ENCODE measurements at regions not wholly inside any gene's neighbourhood (a gene's known extent, or its start where the extent isn't known, plus 50 kb on each side); places are given as distances from the start of the nearest gene placed in this dataset.

DNA sequence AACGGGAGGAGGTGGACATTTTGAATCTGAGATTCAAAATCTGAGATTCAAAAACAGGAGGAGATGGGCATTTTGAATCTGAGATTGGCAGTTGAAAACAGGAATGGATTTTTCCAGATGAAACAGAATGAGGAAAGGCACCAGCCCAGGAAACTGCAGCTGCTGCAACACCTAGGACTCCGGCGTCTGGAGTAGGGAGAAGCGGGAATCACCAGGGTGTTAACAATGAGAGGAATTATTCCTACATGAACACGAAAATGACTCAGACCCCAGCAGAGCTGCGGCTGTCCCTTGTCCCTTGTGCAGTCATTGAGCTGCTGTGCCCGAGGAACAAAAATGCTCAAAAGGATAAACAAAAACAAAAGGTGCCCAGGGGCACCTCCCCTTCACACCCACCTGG is 59.9 kb upstream of the KAT6B start (continued):
- TF ChIP-seq, protein P1, sequence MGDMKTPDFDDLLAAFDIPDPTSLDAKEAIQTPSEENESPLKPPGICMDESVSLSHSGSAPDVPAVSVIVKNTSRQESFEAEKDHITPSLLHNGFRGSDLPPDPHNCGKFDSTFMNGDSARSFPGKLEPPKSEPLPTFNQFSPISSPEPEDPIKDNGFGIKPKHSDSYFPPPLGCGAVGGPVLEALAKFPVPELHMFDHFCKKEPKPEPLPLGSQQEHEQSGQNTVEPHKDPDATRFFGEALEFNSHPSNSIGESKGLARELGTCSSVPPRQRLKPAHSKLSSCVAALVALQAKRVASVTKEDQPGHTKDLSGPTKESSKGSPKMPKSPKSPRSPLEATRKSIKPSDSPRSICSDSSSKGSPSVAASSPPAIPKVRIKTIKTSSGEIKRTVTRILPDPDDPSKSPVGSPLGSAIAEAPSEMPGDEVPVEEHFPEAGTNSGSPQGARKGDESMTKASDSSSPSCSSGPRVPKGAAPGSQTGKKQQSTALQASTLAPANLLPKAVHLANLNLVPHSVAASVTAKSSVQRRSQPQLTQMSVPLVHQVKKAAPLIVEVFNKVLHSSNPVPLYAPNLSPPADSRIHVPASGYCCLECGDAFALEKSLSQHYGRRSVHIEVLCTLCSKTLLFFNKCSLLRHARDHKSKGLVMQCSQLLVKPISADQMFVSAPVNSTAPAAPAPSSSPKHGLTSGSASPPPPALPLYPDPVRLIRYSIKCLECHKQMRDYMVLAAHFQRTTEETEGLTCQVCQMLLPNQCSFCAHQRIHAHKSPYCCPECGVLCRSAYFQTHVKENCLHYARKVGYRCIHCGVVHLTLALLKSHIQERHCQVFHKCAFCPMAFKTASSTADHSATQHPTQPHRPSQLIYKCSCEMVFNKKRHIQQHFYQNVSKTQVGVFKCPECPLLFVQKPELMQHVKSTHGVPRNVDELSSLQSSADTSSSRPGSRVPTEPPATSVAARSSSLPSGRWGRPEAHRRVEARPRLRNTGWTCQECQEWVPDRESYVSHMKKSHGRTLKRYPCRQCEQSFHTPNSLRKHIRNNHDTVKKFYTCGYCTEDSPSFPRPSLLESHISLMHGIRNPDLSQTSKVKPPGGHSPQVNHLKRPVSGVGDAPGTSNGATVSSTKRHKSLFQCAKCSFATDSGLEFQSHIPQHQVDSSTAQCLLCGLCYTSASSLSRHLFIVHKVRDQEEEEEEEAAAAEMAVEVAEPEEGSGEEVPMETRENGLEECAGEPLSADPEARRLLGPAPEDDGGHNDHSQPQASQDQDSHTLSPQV (IDR thresholded peaks at IDR 0.05), result no peak
- no peak for TF ChIP-seq SIN3A (IDR thresholded peaks at IDR 0.05; ENCODE audit: low read depth, low read length)
- TF ChIP-seq, protein P2, sequence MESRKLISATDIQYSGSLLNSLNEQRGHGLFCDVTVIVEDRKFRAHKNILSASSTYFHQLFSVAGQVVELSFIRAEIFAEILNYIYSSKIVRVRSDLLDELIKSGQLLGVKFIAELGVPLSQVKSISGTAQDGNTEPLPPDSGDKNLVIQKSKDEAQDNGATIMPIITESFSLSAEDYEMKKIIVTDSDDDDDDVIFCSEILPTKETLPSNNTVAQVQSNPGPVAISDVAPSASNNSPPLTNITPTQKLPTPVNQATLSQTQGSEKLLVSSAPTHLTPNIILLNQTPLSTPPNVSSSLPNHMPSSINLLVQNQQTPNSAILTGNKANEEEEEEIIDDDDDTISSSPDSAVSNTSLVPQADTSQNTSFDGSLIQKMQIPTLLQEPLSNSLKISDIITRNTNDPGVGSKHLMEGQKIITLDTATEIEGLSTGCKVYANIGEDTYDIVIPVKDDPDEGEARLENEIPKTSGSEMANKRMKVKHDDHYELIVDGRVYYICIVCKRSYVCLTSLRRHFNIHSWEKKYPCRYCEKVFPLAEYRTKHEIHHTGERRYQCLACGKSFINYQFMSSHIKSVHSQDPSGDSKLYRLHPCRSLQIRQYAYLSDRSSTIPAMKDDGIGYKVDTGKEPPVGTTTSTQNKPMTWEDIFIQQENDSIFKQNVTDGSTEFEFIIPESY (IDR thresholded peaks at IDR 0.05), result no peak
- TF ChIP-seq, protein P3, sequence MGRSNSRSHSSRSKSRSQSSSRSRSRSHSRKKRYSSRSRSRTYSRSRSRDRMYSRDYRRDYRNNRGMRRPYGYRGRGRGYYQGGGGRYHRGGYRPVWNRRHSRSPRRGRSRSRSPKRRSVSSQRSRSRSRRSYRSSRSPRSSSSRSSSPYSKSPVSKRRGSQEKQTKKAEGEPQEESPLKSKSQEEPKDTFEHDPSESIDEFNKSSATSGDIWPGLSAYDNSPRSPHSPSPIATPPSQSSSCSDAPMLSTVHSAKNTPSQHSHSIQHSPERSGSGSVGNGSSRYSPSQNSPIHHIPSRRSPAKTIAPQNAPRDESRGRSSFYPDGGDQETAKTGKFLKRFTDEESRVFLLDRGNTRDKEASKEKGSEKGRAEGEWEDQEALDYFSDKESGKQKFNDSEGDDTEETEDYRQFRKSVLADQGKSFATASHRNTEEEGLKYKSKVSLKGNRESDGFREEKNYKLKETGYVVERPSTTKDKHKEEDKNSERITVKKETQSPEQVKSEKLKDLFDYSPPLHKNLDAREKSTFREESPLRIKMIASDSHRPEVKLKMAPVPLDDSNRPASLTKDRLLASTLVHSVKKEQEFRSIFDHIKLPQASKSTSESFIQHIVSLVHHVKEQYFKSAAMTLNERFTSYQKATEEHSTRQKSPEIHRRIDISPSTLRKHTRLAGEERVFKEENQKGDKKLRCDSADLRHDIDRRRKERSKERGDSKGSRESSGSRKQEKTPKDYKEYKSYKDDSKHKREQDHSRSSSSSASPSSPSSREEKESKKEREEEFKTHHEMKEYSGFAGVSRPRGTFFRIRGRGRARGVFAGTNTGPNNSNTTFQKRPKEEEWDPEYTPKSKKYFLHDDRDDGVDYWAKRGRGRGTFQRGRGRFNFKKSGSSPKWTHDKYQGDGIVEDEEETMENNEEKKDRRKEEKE (IDR thresholded peaks at IDR 0.05), result no peak
- TF ChIP-seq, protein P4, sequence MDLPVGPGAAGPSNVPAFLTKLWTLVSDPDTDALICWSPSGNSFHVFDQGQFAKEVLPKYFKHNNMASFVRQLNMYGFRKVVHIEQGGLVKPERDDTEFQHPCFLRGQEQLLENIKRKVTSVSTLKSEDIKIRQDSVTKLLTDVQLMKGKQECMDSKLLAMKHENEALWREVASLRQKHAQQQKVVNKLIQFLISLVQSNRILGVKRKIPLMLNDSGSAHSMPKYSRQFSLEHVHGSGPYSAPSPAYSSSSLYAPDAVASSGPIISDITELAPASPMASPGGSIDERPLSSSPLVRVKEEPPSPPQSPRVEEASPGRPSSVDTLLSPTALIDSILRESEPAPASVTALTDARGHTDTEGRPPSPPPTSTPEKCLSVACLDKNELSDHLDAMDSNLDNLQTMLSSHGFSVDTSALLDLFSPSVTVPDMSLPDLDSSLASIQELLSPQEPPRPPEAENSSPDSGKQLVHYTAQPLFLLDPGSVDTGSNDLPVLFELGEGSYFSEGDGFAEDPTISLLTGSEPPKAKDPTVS (IDR thresholded peaks at IDR 0.05; ENCODE audit: low read depth, low read length), result no peak
- TF ChIP-seq, protein P5, sequence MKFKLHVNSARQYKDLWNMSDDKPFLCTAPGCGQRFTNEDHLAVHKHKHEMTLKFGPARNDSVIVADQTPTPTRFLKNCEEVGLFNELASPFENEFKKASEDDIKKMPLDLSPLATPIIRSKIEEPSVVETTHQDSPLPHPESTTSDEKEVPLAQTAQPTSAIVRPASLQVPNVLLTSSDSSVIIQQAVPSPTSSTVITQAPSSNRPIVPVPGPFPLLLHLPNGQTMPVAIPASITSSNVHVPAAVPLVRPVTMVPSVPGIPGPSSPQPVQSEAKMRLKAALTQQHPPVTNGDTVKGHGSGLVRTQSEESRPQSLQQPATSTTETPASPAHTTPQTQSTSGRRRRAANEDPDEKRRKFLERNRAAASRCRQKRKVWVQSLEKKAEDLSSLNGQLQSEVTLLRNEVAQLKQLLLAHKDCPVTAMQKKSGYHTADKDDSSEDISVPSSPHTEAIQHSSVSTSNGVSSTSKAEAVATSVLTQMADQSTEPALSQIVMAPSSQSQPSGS (IDR thresholded peaks at IDR 0.05; ENCODE audit: low read length), result no peak
- TF ChIP-seq, protein P6, sequence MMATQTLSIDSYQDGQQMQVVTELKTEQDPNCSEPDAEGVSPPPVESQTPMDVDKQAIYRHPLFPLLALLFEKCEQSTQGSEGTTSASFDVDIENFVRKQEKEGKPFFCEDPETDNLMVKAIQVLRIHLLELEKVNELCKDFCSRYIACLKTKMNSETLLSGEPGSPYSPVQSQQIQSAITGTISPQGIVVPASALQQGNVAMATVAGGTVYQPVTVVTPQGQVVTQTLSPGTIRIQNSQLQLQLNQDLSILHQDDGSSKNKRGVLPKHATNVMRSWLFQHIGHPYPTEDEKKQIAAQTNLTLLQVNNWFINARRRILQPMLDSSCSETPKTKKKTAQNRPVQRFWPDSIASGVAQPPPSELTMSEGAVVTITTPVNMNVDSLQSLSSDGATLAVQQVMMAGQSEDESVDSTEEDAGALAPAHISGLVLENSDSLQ (IDR thresholded peaks at IDR 0.05), result no peak

All from GM12878 (cell line).